ENCODE measurements at regions not wholly inside any gene's neighbourhood (a gene's known extent, or its start where the extent isn't known, plus 50 kb on each side); places are given as distances from the start of the nearest gene placed in this dataset.

- no peak for TF ChIP-seq POLR2A (IDR thresholded peaks at IDR 0.05)
- TF ChIP-seq CTCF (IDR thresholded peaks at IDR 0.05), result no peak
Observed at GRCh38 chr6:20341564-20341963, 60.1 kb upstream of the E2F3 start.
